ENCODE measurements at regions not wholly inside any gene's neighbourhood (a gene's known extent, or its start where the extent isn't known, plus 50 kb on each side); places are given as distances from the start of the nearest gene placed in this dataset.
A peak's percentile ranks its signal among the peaks of the same experiment; 100 is the strongest.

DNA sequence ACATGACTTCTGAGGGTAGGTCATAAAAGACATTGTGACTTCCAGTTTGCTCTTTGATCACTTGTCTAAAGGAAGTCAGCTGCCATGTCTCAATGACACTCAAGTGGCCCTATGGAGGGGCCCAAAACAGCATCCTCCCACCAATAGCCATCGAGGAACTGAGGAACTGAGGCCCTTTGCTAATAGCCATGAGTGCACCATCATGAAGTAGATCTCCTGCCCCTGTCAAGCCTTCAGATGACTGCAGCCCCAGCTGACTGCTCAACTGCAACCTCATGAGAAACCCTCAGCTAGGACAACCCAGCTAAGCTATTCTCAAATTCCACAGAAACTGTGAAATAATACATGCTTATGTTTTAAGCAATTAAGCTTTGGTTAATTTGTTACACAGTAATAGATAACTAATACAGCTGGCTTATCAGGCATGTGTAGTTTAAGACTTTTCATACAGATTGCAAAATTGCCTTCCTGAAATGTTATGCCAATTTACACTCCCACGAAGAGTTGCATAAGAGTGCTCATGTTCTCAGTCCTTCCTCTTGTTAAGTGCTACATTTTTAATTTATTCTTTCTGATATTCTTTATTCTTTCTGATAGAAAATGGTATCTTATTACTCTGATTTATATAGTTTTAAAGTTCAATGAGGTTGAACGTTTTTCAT is 105.6 kb upstream of the NDUFV2 start:
- TF ChIP-seq POLR2A (IDR thresholded peaks at IDR 0.05): no peak
- TF ChIP-seq, protein P1, sequence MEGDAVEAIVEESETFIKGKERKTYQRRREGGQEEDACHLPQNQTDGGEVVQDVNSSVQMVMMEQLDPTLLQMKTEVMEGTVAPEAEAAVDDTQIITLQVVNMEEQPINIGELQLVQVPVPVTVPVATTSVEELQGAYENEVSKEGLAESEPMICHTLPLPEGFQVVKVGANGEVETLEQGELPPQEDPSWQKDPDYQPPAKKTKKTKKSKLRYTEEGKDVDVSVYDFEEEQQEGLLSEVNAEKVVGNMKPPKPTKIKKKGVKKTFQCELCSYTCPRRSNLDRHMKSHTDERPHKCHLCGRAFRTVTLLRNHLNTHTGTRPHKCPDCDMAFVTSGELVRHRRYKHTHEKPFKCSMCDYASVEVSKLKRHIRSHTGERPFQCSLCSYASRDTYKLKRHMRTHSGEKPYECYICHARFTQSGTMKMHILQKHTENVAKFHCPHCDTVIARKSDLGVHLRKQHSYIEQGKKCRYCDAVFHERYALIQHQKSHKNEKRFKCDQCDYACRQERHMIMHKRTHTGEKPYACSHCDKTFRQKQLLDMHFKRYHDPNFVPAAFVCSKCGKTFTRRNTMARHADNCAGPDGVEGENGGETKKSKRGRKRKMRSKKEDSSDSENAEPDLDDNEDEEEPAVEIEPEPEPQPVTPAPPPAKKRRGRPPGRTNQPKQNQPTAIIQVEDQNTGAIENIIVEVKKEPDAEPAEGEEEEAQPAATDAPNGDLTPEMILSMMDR (IDR thresholded peaks at IDR 0.05): no peak
- TF ChIP-seq POLR2AphosphoS5 (IDR thresholded peaks at IDR 0.05): no peak
- no peaks in the 10 kb centered on the region for H3K4me1 ChIP-seq
- H3K27me3 ChIP-seq: no peaks in the 10 kb centered on the region
- no peak overlapping the region for H3K4me3 ChIP-seq
- H3K27ac ChIP-seq: peak overlapping the region; percentile 39 to 52
- no peaks in the 10 kb centered on the region for H3K36me3 ChIP-seq
- intact Hi-C loops (cut with DNase I; ENCODE audit: low total_unique reads): no loop called here
- no peak for DNase-seq (ENCODE audit: low spot score in 2 of 2)
- H3K9me3 ChIP-seq: no peaks in the 10 kb centered on the region

GRCh38 chr18:8997634-8998033 is 104.9 kb upstream of the NDUFV2 start:
- TF ChIP-seq POLR2AphosphoS5 (IDR thresholded peaks at IDR 0.05) (no peak), POLR2A (IDR thresholded peaks at IDR 0.05) (no peak)
- TF ChIP-seq, protein P1 (IDR thresholded peaks at IDR 0.05): no peak
- Histone ChIP-seq H3K4me1 (no peaks in the 10 kb centered on the region), H3K27ac (no peak overlapping the region), H3K4me3 (no peak overlapping the region), H3K36me3 (no peaks in the 10 kb centered on the region), H3K27me3 (no peaks in the 10 kb centered on the region), H3K9me3 (no peaks in the 10 kb centered on the region)
- intact Hi-C loops (cut with DNase I; ENCODE audit: low total_unique reads): no loop called here
- no peak for DNase-seq (ENCODE audit: low spot score in 2 of 2)

DNA sequence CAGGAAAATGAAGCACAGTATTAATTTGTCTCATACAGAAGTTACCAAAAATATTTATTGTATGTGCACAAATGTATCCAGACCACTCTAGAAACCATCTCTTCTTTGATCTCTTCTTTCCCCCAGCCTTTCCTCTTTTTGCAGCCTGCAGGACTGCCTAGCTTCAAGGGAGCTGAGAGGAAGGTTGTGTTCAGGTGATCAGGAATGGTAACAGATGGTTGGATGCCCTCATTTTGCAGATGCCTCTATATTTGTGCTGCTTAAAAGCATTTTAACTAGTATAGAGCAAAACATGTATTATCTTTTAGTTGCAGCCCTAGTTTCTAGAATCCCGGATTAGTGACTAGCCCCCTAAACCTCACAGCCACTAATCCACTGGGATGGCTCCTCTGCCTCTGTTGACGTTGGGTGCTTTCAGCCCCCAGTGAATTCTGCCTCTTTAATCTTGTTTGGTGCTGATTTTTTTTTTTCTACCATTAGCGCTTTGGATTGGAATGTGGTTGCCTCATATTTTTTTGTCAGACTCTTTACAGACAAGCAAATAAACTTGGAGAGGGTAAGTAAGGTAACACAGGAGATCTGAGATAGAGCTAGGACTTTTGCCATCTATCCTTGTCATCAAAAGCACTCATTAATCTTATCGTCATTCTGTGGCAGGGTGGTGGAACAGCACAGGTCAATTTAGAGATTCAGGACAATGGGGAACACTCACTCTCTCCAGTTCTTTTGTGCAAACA is 103.8 kb upstream of the NDUFV2 start:
- H3K27me3 ChIP-seq: no peaks in the 10 kb centered on the region
- no peaks in the 10 kb centered on the region for H3K36me3 ChIP-seq
- DNase-seq (ENCODE audit: low spot score in 2 of 2): no peak
- no peak overlapping the region for H3K4me3 ChIP-seq
- TF ChIP-seq POLR2AphosphoS5 (IDR thresholded peaks at IDR 0.05) (no peak), POLR2A (IDR thresholded peaks at IDR 0.05) (no peak)
- TF ChIP-seq, protein P1 (IDR thresholded peaks at IDR 0.05): no peak
- H3K27ac ChIP-seq: no peak overlapping the region
- intact Hi-C loops (cut with DNase I; ENCODE audit: low total_unique reads): no loop called here
- no peaks in the 10 kb centered on the region for H3K9me3 ChIP-seq
- no peaks in the 10 kb centered on the region for H3K4me1 ChIP-seq

DNA sequence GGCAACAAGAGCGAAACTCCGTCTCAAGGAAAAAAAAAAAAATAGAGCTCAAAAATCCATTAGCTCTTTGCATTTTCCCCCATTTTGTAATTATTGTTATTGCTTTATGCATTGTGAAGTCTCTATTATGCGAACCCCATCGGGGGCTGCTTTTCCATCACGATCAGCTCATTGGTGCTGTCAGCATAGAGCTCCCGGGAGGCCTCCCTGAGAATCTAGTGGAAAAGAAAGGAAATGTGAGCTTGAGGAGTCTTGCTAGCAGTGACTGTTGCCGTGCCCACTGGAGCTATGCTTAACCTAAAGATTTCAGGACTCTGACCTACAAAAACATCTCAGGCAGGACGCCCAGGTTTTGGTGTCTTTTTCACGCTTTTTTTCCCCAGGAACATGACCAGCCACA is 102.6 kb upstream of the NDUFV2 start:
- TF ChIP-seq POLR2A (IDR thresholded peaks at IDR 0.05) (no peak), POLR2AphosphoS5 (IDR thresholded peaks at IDR 0.05) (no peak)
- TF ChIP-seq, protein P1 (IDR thresholded peaks at IDR 0.05): no peak
- Histone ChIP-seq H3K27ac (no peak overlapping the region), H3K4me3 (no peak overlapping the region), H3K9me3 (no peaks in the 10 kb centered on the region), H3K4me1 (no peaks in the 10 kb centered on the region), H3K27me3 (no peaks in the 10 kb centered on the region), H3K36me3 (no peaks in the 10 kb centered on the region)
- intact Hi-C loops (cut with DNase I; ENCODE audit: low total_unique reads): no loop called here
- no peak for DNase-seq (ENCODE audit: low spot score in 2 of 2)

DNA sequence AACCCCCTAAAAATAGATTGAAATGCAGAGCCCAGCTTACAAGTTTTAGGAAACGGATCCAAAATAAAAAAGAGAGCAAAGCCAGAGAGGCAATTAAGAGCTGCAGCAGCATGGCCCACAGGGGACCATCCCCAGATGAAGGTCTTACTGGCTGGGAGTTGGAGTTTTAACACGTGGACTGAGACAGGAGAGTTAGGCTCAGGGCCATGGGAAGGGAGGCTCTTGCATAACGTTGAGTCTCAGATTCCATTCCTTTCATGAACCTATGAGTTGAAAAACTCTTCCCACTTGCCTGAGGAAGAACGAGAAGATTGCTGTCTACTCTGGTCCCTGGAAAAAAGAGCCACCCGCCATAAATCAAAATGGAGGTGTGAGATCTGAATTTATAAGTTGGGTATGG is 101.8 kb upstream of the NDUFV2 start:
- intact Hi-C loops (cut with DNase I; ENCODE audit: low total_unique reads): no loop called here
- Histone ChIP-seq H3K27ac (no peak overlapping the region), H3K4me1 (no peaks in the 10 kb centered on the region), H3K9me3 (no peaks in the 10 kb centered on the region), H3K27me3 (no peaks in the 10 kb centered on the region), H3K4me3 (no peak overlapping the region), H3K36me3 (no peaks in the 10 kb centered on the region)
- TF ChIP-seq POLR2A (IDR thresholded peaks at IDR 0.05): no peak
- TF ChIP-seq POLR2AphosphoS5 (IDR thresholded peaks at IDR 0.05): no peak
- TF ChIP-seq, protein P1 (IDR thresholded peaks at IDR 0.05): no peak
- no peak for DNase-seq (ENCODE audit: low spot score in 2 of 2)

Measured in breast epithelium (tissue), 4 donors.